K562 (cell line): ENCODE measurements at regions not wholly inside any gene's neighbourhood (a gene's known extent, or its start where the extent isn't known, plus 50 kb on each side); places are given as distances from the start of the nearest gene placed in this dataset.

Experiments used
- ATAC-seq: fragments of 200-7000 bp; cut with Tn5 transposase; 3 replicates; pipeline ENCODE4 v1.9.1; 2020; ENCODE audit warnings: moderate library complexity
- BruUV-seq: library from RNA; stranded (reverse); fragments of 400-500 nt; replicated peaks from 2 replicates; lab custom pipeline; 2021; lab: Mats Ljungman, UMichigan
- CTCF ChIA-PET: fragments of 300-600 bp; formaldehyde crosslinking; extraction: SDS; loops from one replicate; lab custom pipeline; 2021; ENCODE audit warnings: low intra/inter-chr PET ratio; lab: Yijun Ruan, JAX
- POLR2A ChIA-PET: fragments of 300-600, 350-650 bp; sonication (Branson Sonifier 250); formaldehyde crosslinking; extraction: SDS; loops from one replicate; lab custom pipeline; 2021; ENCODE audit warnings: antibody characterized with exemption, inconsistent platforms; lab: Yijun Ruan, JAX
- DNase-seq, 4 experiments: peaks; one replicate each; pipeline versions ENCODE4 v3.0.0 to v3.0.0-alpha.2; 2011 to 2018; ENCODE audit warnings: low spot score in 3 of 4, mixed read lengths in 3 of 4; ENCODE audit errors: extremely low read depth in 1 of 4
- FAIRE-seq: peaks from 2 replicates; lab custom pipeline; 2011; peaks lifted over from hg19 to GRCh38; lab: Jason Lieb, UNC
- H2AFZ ChIP-seq: 2 replicates; pipeline ENCODE4 v1.6.0; 2011; ENCODE audit warnings: low read depth, low read length, control low read depth, inconsistent platforms
- H3K27ac ChIP-seq: fragments of 200-600 bp; 3 replicates; pipeline ENCODE4 v1.8.0; 2011; ENCODE audit warnings: low read depth, mild to moderate bottlenecking, control low read depth, inconsistent platforms, low read length, moderate library complexity, mixed read lengths; ENCODE audit errors: extremely low read depth
- H3K27me3 ChIP-seq, 2 experiments: fragments of 300-600 bp in 1 of 2; 2 replicates in 1 of 2; 3 replicates in 1 of 2; pipeline versions ENCODE4 v1.6.0 to v1.8.0; 2011; ENCODE audit warnings: inconsistent platforms in 2 of 2, low read length in 2 of 2, mild to moderate bottlenecking in 1 of 2, mixed read lengths in 1 of 2, moderate library complexity in 1 of 2; ENCODE audit not compliant: control insufficient read depth in 2 of 2, insufficient read depth in 2 of 2
- H3K36me3 ChIP-seq: fragments of 300-600 bp; 3 replicates; pipeline ENCODE4 v1.8.0; 2011; ENCODE audit warnings: mild to moderate bottlenecking, low read length, inconsistent platforms; ENCODE audit not compliant: control insufficient read depth, insufficient read depth
- H3K4me1 ChIP-seq, 2 experiments: fragments of 200-600 bp in 1 of 2; replicated peaks in 1 of 2; 2 replicates in 1 of 2; 3 replicates in 1 of 2; pipeline versions ENCODE4 v1.5.1 to v1.8.0; 2011; ENCODE audit warnings: inconsistent platforms in 2 of 2, low read length in 2 of 2, mild to moderate bottlenecking in 1 of 2, mixed read lengths in 1 of 2, moderate library complexity in 1 of 2; ENCODE audit not compliant: control insufficient read depth in 2 of 2, insufficient read depth in 2 of 2
- H3K4me2 ChIP-seq: 2 replicates; pipeline ENCODE4 v1.6.1; 2011; ENCODE audit warnings: low read length, control low read depth, inconsistent platforms, mixed read lengths; ENCODE audit not compliant: insufficient read depth
- H3K4me3 ChIP-seq: fragments of 200-600 bp; sonication (generic), shearing (Covaris generic); 2 replicates; pipeline ENCODE4 v1.5.1; 2016; ENCODE audit warnings: control low read depth, inconsistent platforms
- H3K79me2 ChIP-seq: fragments of 200-600 bp; 3 replicates; pipeline ENCODE4 v1.8.0; 2011; ENCODE audit warnings: low read length, inconsistent platforms; ENCODE audit not compliant: control insufficient read depth, insufficient read depth
- H3K9ac ChIP-seq, 2 experiments: 2 replicates each; pipeline versions ENCODE4 v1.6.0 to v1.6.1; 2011; ENCODE audit warnings: low read depth in 2 of 2, low read length in 2 of 2, control low read depth in 1 of 2, inconsistent platforms in 1 of 2, mild to moderate bottlenecking in 1 of 2, mixed read lengths in 1 of 2; ENCODE audit not compliant: insufficient read depth in 1 of 2
- H3K9me1 ChIP-seq: one replicate; pipeline ENCODE4 v1.6.0; 2011; ENCODE audit warnings: inconsistent platforms, mild to moderate bottlenecking, low read length, moderate library complexity; ENCODE audit not compliant: control insufficient read depth, insufficient read depth
- H3K9me3 ChIP-seq: replicated peaks from 2 replicates; pipeline ENCODE4 v1.5.1; 2011; ENCODE audit warnings: low read depth, low read length, inconsistent platforms; ENCODE audit not compliant: control insufficient read depth, insufficient read depth
- H4K20me1 ChIP-seq: replicated peaks from 2 replicates; pipeline ENCODE4 v1.6.1; 2011; ENCODE audit warnings: low read length, inconsistent platforms, mixed read lengths; ENCODE audit not compliant: control insufficient read depth, insufficient read depth
- STAT5A ChIP-seq: IDR thresholded peaks from 2 replicates; pipeline ENCODE4 v1.6.1; 2012; ENCODE audit warnings: low read length, inconsistent platforms, borderline replicate concordance
- THAP12 ChIP-seq: fragments of 250-450 bp; sonication (Bioruptor Pico); IDR thresholded peaks from 2 replicates; pipeline ENCODE4 v1.9.0; 2021; ENCODE audit warnings: mild to moderate bottlenecking, inconsistent platforms
- TRIM25 ChIP-seq: fragments of 450-650 bp; IDR thresholded peaks from 2 replicates; pipeline ENCODE4 v1.7.0; 2016; ENCODE audit warnings: borderline replicate concordance
- WGBS: fragments of 100-300 bp; shearing (Covaris generic); methylation state at CpG from one replicate; pipeline ENCODE4 v1.1.6; 2016; ENCODE audit warnings: low coverage, mixed read lengths; ENCODE audit not compliant: insufficient coverage; ENCODE audit errors: missing lambda C conversion rate; 5-methylcytosine and 5-hydroxymethylcytosine counted together
- in situ Hi-C: fragments of 300-500 bp; cut with MboI; formaldehyde crosslinking; loops from 4 replicates; pipeline ENCODE4 v1.15.0; 2018; ENCODE audit warnings: inconsistent platforms, mixed read lengths
- intact Hi-C: fragments of 100-400 bp; cut with micrococcal nuclease; formaldehyde crosslinking; loops from 2 replicates; pipeline ENCODE4 v1.14.2; 2022

GRCh38 chr3:68151359-68151758 is 496.9 kb upstream of the SUCLG2 start:
- no peaks in the 10 kb centered on the region for H4K20me1 ChIP-seq
- H3K27ac ChIP-seq = no peak overlapping the region
- intact Hi-C loops = no loop called here
- no peaks in the 10 kb centered on the region for H3K36me3 ChIP-seq
- BruUV-seq = no TSS peak
- TF ChIP-seq TRIM25 (no peak), THAP12 (CRISPR knock-in tag) (no peak), STAT5A (no peak)
- TF ChIP-seq, all 486 proteins: peak for 0
- Histone ChIP-seq H3K4me2 (no peak overlapping the region), H3K4me3 (no peak overlapping the region), H3K79me2 (no peaks in the 10 kb centered on the region), H3K9ac (no peak overlapping the region), H3K4me1 (no peaks in the 10 kb centered on the region), H3K9me1 (no peaks in the 10 kb centered on the region), H3K9me3 (no peaks in the 10 kb centered on the region), H3K27me3 (no peaks in the 10 kb centered on the region), H2AFZ (no peak overlapping the region)
- DNase-seq (no peak), ATAC-seq (no peak), FAIRE-seq (no peak)
- 0% methylated on average over 2 of the region's 2 CpGs for WGBS
- in situ Hi-C loops = no loop called here
- POLR2A ChIA-PET = no interaction called here
- CTCF ChIA-PET = no interaction called here
